HG03175 (cell line): ENCODE measurements at regions not wholly inside any gene's neighbourhood (a gene's known extent, or its start where the extent isn't known, plus 50 kb on each side); places are given as distances from the start of the nearest gene placed in this dataset.

Experiments
- ATAC-seq: cut with Tn5 transposase; IDR thresholded peaks from one replicate; pipeline ENCODE4 v1.9.1; 2021; ENCODE audit warnings: mild to moderate bottlenecking, moderate library complexity; ENCODE audit not compliant: unreplicated experiment

- ATAC-seq, result no peak
Measured at GRCh38 chr2:150417278-150417677, 70.2 kb downstream of the RND3 start.

GRCh38 chr2:150415022-150415421 is 72.4 kb downstream of the RND3 start:
- ATAC-seq, result no peak

- ATAC-seq, result no peak
Measured at GRCh38 chr2:150413910-150414309, 73.6 kb downstream of the RND3 start.

GRCh38 chr2:150413366-150413765 is 74.1 kb downstream of the RND3 start:
- ATAC-seq, result no peak

- ATAC-seq, result no peak
Measured at GRCh38 chr2:150410809-150411208, 76.7 kb downstream of the RND3 start.

- no peak for ATAC-seq
Measured at GRCh38 chr2:150409196-150409595, 78.3 kb downstream of the RND3 start.

- no peak for ATAC-seq
Measured at GRCh38 chr2:150404147-150404546, 83.3 kb downstream of the RND3 start.

GRCh38 chr2:150403457-150403856 is 84.0 kb downstream of the RND3 start:
- peak; percentile 94 for ATAC-seq

GRCh38 chr2:150402953-150403352 is 84.5 kb downstream of the RND3 start:
- ATAC-seq, result no peak

- ATAC-seq, result no peak
Measured at GRCh38 chr2:150400849-150401248, 86.6 kb downstream of the RND3 start.

GRCh38 chr2:150392614-150393013 is 94.9 kb downstream of the RND3 start:
- no peak for ATAC-seq

GRCh38 chr2:150391779-150392178 is 95.7 kb downstream of the RND3 start:
- no peak for ATAC-seq

- ATAC-seq, result no peak
Measured at GRCh38 chr2:150389447-150389846, 98.0 kb downstream of the RND3 start.

- no peak for ATAC-seq
Measured at GRCh38 chr2:150388289-150388625, 99.2 kb downstream of the RND3 start.

- no peak for ATAC-seq
Measured at GRCh38 chr2:150387586-150388288, 99.7 kb downstream of the RND3 start.

GRCh38 chr2:150385211-150385610 is 102.3 kb downstream of the RND3 start:
- ATAC-seq, result no peak

- ATAC-seq, result no peak
Measured at GRCh38 chr2:150383587-150383986, 103.9 kb downstream of the RND3 start.

- no peak for ATAC-seq
Measured at GRCh38 chr2:150379166-150379565, 108.3 kb downstream of the RND3 start.

GRCh38 chr2:150378686-150379085 is 108.8 kb downstream of the RND3 start:
- no peak for ATAC-seq

GRCh38 chr2:150376553-150377335 is 110.7 kb downstream of the RND3 start:
- ATAC-seq, result no peak

GRCh38 chr2:150375333-150375732 is 112.1 kb downstream of the RND3 start:
- ATAC-seq, result no peak

- ATAC-seq, result no peak
Measured at GRCh38 chr2:150374492-150374891, 113.0 kb downstream of the RND3 start.

- ATAC-seq, result no peak
Measured at GRCh38 chr2:150373374-150373773, 114.1 kb downstream of the RND3 start.
